Erythroblast (primary cell): ENCODE measurements at regions not wholly inside any gene's neighbourhood (a gene's known extent, or its start where the extent isn't known, plus 50 kb on each side); places are given as distances from the start of the nearest gene placed in this dataset.

Experiments
- GATA1 ChIP-seq: IDR thresholded peaks from 2 replicates; pipeline ENCODE4 v1.6.1; 2011; ENCODE audit warnings: low read depth, mild to moderate bottlenecking, control low read depth, low read length, moderate library complexity
- POLR2A ChIP-seq: IDR thresholded peaks from 2 replicates; pipeline ENCODE4 v1.6.1; 2011; ENCODE audit warnings: mild to moderate bottlenecking, low read length

- TF ChIP-seq POLR2A (no peak), GATA1 (no peak)
Measured at GRCh38 chr1:190665045-190665444, 187.4 kb upstream of the BRINP3 start.
